NCI-H345 (cell line): ENCODE measurements at regions not wholly inside any gene's neighbourhood (a gene's known extent, or its start where the extent isn't known, plus 50 kb on each side); places are given as distances from the start of the nearest gene placed in this dataset.
"Not testable (repeated sequence)": the region's sequence is repeated elsewhere in the genome, so short reads cannot be mapped to it uniquely, and the experiment has no call there.

ENCODE experiments used
- DNase-seq: peaks from one replicate; lab custom pipeline; 2025; lab: John Stamatoyannopoulos, UW

DNA sequence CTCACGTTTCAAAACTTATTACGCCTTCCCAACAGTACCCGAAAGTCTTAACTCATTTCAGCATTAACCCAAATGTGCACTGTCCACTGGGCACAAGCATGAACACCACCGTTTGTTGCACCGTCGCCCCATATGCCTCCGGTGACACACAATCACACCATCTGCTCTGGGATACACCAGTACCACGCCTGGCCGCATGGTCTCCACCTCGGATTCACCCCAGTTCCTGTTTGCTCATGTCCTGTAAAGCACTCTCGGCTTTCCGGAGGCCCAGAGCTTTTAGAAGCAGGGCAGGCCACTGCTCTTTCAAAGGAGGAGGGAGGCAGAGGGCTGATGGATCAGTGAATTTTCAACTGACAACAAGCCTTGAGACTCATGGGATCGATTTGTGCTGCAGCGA lies 1570.0 kb upstream of the DEFB115 start:
- DNase-seq, result no peak

- DNase-seq, result no peak
Measured at GRCh38 chr20:29689411-29690225, 1567.8 kb upstream of the DEFB115 start.

- no peak for DNase-seq
Measured at GRCh38 chr20:29690274-29690673, 1567.2 kb upstream of the DEFB115 start.

GRCh38 chr20:29740601-29740950 lies 1516.9 kb upstream of the DEFB115 start:
- no peak for DNase-seq

- no peak for DNase-seq
Measured at GRCh38 chr20:29740951-29741593, 1516.4 kb upstream of the DEFB115 start.

- DNase-seq, result no peak
Measured at GRCh38 chr20:29741594-29741893, 1515.9 kb upstream of the DEFB115 start.

- DNase-seq, result no peak
Measured at GRCh38 chr20:29741894-29742698, 1515.4 kb upstream of the DEFB115 start.

- DNase-seq, result no peak
Measured at GRCh38 chr20:29742699-29743100, 1514.8 kb upstream of the DEFB115 start.

- no peak for DNase-seq
Measured at GRCh38 chr20:29743101-29743931, 1514.1 kb upstream of the DEFB115 start.

DNA sequence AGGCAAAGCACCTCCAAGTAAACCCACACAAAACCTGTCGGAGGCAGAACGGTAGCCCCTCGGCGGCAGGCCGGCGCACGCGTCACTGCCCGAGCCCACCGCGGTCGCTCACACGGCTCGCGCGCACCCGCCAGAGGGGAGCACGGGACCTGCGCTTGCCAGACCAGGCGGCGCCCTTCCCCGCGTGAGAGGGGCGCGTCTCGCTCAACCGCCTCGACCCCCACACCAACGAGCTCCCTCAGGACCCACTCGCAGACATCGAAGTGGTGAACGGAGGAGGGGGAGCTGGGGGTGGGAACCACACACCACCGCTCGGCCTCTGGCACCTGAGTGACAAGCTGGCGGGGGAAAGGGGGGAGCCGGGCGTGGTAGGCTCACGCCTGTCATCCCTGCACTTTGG lies 1513.4 kb upstream of the DEFB115 start:
- no peak for DNase-seq

GRCh38 chr20:29745534-29746245 lies 1511.8 kb upstream of the DEFB115 start:
- not testable (repeated sequence) for DNase-seq

GRCh38 chr20:29750268-29750899 lies 1507.1 kb upstream of the DEFB115 start:
- no peak for DNase-seq

DNA sequence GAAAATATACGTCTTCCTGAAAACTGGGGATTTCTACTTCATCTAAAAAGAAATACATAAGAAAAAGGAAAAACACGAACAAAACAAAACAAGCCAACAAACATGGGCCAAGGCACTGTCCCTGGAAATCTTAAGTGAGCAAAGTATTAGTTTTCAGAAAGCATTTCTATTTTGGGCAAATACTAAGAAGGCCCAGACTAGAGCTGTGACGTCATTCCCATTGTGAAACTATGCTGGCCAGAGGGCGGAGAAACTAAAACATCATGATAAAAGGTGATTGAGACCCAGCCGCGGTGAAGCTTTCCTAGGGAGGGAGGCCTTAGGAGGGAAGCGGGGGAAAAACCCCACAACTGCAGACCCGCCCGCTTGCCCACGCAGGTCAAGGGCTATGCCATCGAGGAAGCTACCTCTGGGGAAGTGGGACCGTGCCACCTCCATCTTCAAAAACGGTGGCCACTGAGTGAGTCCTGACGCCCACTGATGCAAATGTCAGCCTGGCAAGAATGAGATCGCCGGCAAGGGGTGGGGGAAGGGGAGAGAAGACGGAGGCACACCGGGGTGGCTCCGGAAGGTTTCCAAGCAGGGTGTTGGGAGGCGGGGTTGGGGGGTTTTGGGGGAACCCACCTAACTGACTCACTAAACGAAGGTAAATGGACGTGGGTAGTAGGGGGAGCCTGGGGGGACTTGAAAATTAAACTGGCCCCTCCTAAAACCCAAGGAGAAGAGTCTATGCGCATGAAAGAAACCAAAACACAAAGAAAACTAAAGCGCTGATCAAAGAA lies 1504.6 kb upstream of the DEFB115 start:
- not testable (repeated sequence) for DNase-seq

GRCh38 chr20:29753426-29753746 lies 1504.1 kb upstream of the DEFB115 start:
- not testable (repeated sequence) for DNase-seq

GRCh38 chr20:29753879-29754278 lies 1503.6 kb upstream of the DEFB115 start:
- DNase-seq, result not testable (repeated sequence)

- not testable (repeated sequence) for DNase-seq
Measured at GRCh38 chr20:29755854-29756498, 1501.5 kb upstream of the DEFB115 start.

DNA sequence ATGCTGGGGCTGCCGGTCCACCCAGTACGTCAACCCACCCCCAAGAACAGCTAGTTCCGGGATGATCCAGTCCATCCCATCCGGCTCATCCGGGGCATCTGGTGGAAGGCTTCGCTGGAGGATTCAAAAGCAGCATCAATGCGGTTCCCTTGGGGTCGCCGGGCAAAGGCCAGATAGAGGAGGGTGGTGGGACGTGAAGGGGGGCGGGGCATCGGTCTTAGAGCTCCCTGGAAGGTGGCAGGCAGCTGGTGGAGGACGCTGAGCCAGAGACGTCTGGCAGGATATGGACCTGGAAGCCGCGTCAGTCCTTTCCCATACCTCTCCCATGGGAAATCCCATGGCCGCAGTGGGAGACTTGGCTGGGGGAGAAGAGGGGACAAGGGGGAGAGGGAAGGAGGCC lies 1500.8 kb upstream of the DEFB115 start:
- no peak for DNase-seq

- not testable (repeated sequence) for DNase-seq
Measured at GRCh38 chr20:29761621-29762385, 1495.7 kb upstream of the DEFB115 start.

DNA sequence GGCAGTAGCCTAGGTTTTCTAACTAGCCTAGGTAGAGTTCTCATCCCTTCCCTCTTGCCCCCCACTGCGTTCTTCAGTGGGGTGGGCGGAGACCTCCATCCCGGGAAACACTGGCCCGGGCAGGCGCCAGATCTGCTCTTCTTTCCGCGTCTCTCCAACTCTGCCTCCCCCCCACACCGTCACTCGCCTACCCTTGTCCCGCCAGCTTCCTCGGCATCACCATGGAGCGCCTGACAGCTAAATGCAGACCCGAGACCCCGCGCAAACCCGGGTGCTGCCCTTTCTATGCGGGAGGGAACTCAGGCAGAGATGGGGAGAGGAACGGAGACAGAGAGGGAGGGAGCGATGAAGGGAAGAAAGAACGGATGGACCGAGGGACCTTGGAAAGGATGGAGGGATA lies 1494.8 kb upstream of the DEFB115 start:
- DNase-seq, result no peak
